ENCODE measurements at regions not wholly inside any gene's neighbourhood (a gene's known extent, or its start where the extent isn't known, plus 50 kb on each side); places are given as distances from the start of the nearest gene placed in this dataset.
"Not testable (repeated sequence)": the region's sequence is repeated elsewhere in the genome, so short reads cannot be mapped to it uniquely, and the experiment has no call there.

GRCh38 chr21:25531538-25532250 is 75.6 kb downstream of the MRPL39 start:
- H3K9me3 ChIP-seq (ENCODE audit: low read depth, low read length); H3K4me3 ChIP-seq; H3K27ac ChIP-seq; DNase-seq (ENCODE audit: low read depth, low spot score); H3K9ac ChIP-seq (ENCODE audit: insufficient read length); H3K36me3 ChIP-seq (ENCODE audit: insufficient read depth, low read length): not testable (repeated sequence)

GRCh38 chr21:25528515-25528914 is 78.8 kb downstream of the MRPL39 start:
- no peak for TF ChIP-seq POLR2AphosphoS5 (IDR thresholded peaks at IDR 0.05; ENCODE audit: borderline replicate concordance, low read depth, low read length)
- H3K36me3 ChIP-seq (ENCODE audit: insufficient read depth, low read length) = no peaks in the 10 kb centered on the region
- no peak overlapping the region for H3K4me3 ChIP-seq
- peak; percentile 14 for DNase-seq (ENCODE audit: low read depth, low spot score)
- H3K9me3 ChIP-seq (ENCODE audit: low read depth, low read length) = no peaks in the 10 kb centered on the region
- H3K27ac ChIP-seq = 0 out of 2 replicates have a peak overlapping the region, but pooled peaks have one; percentile 28
- no peak overlapping the region for H3K9ac ChIP-seq (ENCODE audit: insufficient read length)

GRCh38 chr21:25518491-25518911 is 88.8 kb downstream of the MRPL39 start:
- peak overlapping the region; percentile 52 for H3K9ac ChIP-seq (ENCODE audit: insufficient read length)
- no peaks in the 10 kb centered on the region for H3K36me3 ChIP-seq (ENCODE audit: insufficient read depth, low read length)
- H3K27ac ChIP-seq = 0 out of 2 replicates have a peak overlapping the region, but pooled peaks have one; percentile 34
- no peaks in the 10 kb centered on the region for H3K9me3 ChIP-seq (ENCODE audit: low read depth, low read length)
- DNase-seq (ENCODE audit: low read depth, low spot score) = no peak
- TF ChIP-seq FOXP2 (optimal IDR thresholded peaks at IDR 0.05; ENCODE audit: control extremely low read depth, extremely low read length, insufficient read depth) (no peak), POLR2AphosphoS5 (IDR thresholded peaks at IDR 0.05; ENCODE audit: borderline replicate concordance, low read depth, low read length) (no peak), EZH2 (IDR thresholded peaks at IDR 0.05) (no peak)
- H3K4me3 ChIP-seq = peak overlapping the region; percentile 36

- TF ChIP-seq POLR2AphosphoS5 (IDR thresholded peaks at IDR 0.05; ENCODE audit: borderline replicate concordance, low read depth, low read length) = no peak
- TF ChIP-seq EZH2 (IDR thresholded peaks at IDR 0.05) = no peak
- no peak for TF ChIP-seq FOXP2 (optimal IDR thresholded peaks at IDR 0.05; ENCODE audit: control extremely low read depth, extremely low read length, insufficient read depth)
- Histone ChIP-seq H3K9me3 (ENCODE audit: low read depth, low read length) (no peaks in the 10 kb centered on the region), H3K36me3 (ENCODE audit: insufficient read depth, low read length) (no peaks in the 10 kb centered on the region), H3K27ac (no peak overlapping the region), H3K9ac (ENCODE audit: insufficient read length) (no peak overlapping the region), H3K4me3 (no peak overlapping the region)
- DNase-seq (ENCODE audit: low read depth, low spot score) = no peak
These were observed 91.5 kb downstream of the MRPL39 start for GRCh38 chr21:25515484-25516405.

- H3K27ac ChIP-seq = no peak overlapping the region
- no peak overlapping the region for H3K9ac ChIP-seq (ENCODE audit: insufficient read length)
- no peak overlapping the region for H3K4me3 ChIP-seq
- no peak for DNase-seq (ENCODE audit: low read depth, low spot score)
- H3K36me3 ChIP-seq (ENCODE audit: insufficient read depth, low read length) = no peaks in the 10 kb centered on the region
- no peaks in the 10 kb centered on the region for H3K9me3 ChIP-seq (ENCODE audit: low read depth, low read length)
- TF ChIP-seq EZH2 (IDR thresholded peaks at IDR 0.05) (no peak), POLR2AphosphoS5 (IDR thresholded peaks at IDR 0.05; ENCODE audit: borderline replicate concordance, low read depth, low read length) (no peak), FOXP2 (optimal IDR thresholded peaks at IDR 0.05; ENCODE audit: control extremely low read depth, extremely low read length, insufficient read depth) (no peak)
These were observed 93.5 kb downstream of the MRPL39 start for GRCh38 chr21:25513810-25514209.

GRCh38 chr21:25512095-25513081 is 94.9 kb downstream of the MRPL39 start:
- DNase-seq (ENCODE audit: low read depth, low spot score) = no peak
- no peak for TF ChIP-seq FOXP2 (optimal IDR thresholded peaks at IDR 0.05; ENCODE audit: control extremely low read depth, extremely low read length, insufficient read depth)
- no peak for TF ChIP-seq EZH2 (IDR thresholded peaks at IDR 0.05)
- no peak for TF ChIP-seq POLR2AphosphoS5 (IDR thresholded peaks at IDR 0.05; ENCODE audit: borderline replicate concordance, low read depth, low read length)
- no peak overlapping the region for H3K27ac ChIP-seq
- H3K4me3 ChIP-seq = no peak overlapping the region
- H3K9me3 ChIP-seq (ENCODE audit: low read depth, low read length) = no peaks in the 10 kb centered on the region
- H3K36me3 ChIP-seq (ENCODE audit: insufficient read depth, low read length) = no peaks in the 10 kb centered on the region
- no peak overlapping the region for H3K9ac ChIP-seq (ENCODE audit: insufficient read length)

- no peak for TF ChIP-seq POLR2AphosphoS5 (IDR thresholded peaks at IDR 0.05; ENCODE audit: borderline replicate concordance, low read depth, low read length)
- no peak for TF ChIP-seq EZH2 (IDR thresholded peaks at IDR 0.05)
- no peak for TF ChIP-seq FOXP2 (optimal IDR thresholded peaks at IDR 0.05; ENCODE audit: control extremely low read depth, extremely low read length, insufficient read depth)
- no peak overlapping the region for H3K9ac ChIP-seq (ENCODE audit: insufficient read length)
- no peak overlapping the region for H3K4me3 ChIP-seq
- H3K36me3 ChIP-seq (ENCODE audit: insufficient read depth, low read length) = no peaks in the 10 kb centered on the region
- no peak overlapping the region for H3K27ac ChIP-seq
- DNase-seq (ENCODE audit: low read depth, low spot score) = no peak
- no peaks in the 10 kb centered on the region for H3K9me3 ChIP-seq (ENCODE audit: low read depth, low read length)
These were observed 97.4 kb downstream of the MRPL39 start for GRCh38 chr21:25509862-25510261.

- H3K9ac ChIP-seq (ENCODE audit: insufficient read length) = no peak overlapping the region
- no peaks in the 10 kb centered on the region for H3K9me3 ChIP-seq (ENCODE audit: low read depth, low read length)
- DNase-seq (ENCODE audit: low read depth, low spot score) = no peak
- H3K36me3 ChIP-seq (ENCODE audit: insufficient read depth, low read length) = no peaks in the 10 kb centered on the region
- TF ChIP-seq EZH2 (IDR thresholded peaks at IDR 0.05) (no peak), POLR2AphosphoS5 (IDR thresholded peaks at IDR 0.05; ENCODE audit: borderline replicate concordance, low read depth, low read length) (no peak), FOXP2 (optimal IDR thresholded peaks at IDR 0.05; ENCODE audit: control extremely low read depth, extremely low read length, insufficient read depth) (no peak)
- no peak overlapping the region for H3K27ac ChIP-seq
- H3K4me3 ChIP-seq = no peak overlapping the region
These were observed 98.9 kb downstream of the MRPL39 start for GRCh38 chr21:25508364-25508763.

All from SK-N-MC (cell line).